ENCODE measurements at regions not wholly inside any gene's neighbourhood (a gene's known extent, or its start where the extent isn't known, plus 50 kb on each side); places are given as distances from the start of the nearest gene placed in this dataset.

GRCh38 chr10:29869593-29869992, 189.8 kb downstream of the JCAD start:
- no peak for TF ChIP-seq CTCF (conservative IDR thresholded peaks at IDR 0.05; ENCODE audit: low read depth, low read length)
- TF ChIP-seq EZH2 (IDR thresholded peaks at IDR 0.05; ENCODE audit: low read length, unreplicated experiment) = no peak
- no peak for TF ChIP-seq EZH2phosphoT487 (IDR thresholded peaks at IDR 0.05; ENCODE audit: borderline replicate concordance, low read length)
